ENCODE measurements at regions not wholly inside any gene's neighbourhood (a gene's known extent, or its start where the extent isn't known, plus 50 kb on each side); places are given as distances from the start of the nearest gene placed in this dataset.
"Not testable (repeated sequence)": the region's sequence is repeated elsewhere in the genome, so short reads cannot be mapped to it uniquely, and the experiment has no call there.

GRCh38 chr6:3672339-3672738 is 79.2 kb downstream of the PXDC1 start:
- intact Hi-C loops (cut with DNase I); H3K27me3 ChIP-seq; ATAC-seq: not testable (repeated sequence)

DNA sequence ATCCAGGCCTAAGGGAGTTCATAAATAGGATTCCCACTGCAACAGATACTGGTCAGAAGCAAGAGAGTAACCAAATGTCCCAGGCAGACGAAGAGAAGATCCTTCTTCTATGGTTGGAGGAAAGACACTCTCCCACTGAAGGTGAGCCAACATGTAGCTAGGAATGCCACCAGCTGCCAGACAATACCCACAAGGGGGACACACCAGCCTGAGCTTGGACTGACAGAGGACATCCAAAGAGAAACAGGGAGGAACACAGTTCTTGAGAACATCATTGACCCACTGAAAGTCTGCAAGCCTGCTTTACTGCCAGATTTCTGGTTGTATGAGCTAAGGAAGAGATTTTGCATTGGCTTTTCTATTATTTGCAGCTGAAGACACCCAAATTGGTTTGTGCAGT is 80.1 kb downstream of the PXDC1 start:
- Histone ChIP-seq H3K36me3 (no peaks in the 10 kb centered on the region), H3K9me3 (no peaks in the 10 kb centered on the region), H3K27me3 (no peaks in the 10 kb centered on the region), H3K4me1 (no peaks in the 10 kb centered on the region), H3K27ac (no peak overlapping the region), H3K4me3 (no peak overlapping the region)
- TF ChIP-seq CTCF (IDR thresholded peaks at IDR 0.05) (no peak), POLR2A (IDR thresholded peaks at IDR 0.05) (no peak)
- DNase-seq (no peak), ATAC-seq (no peak)
- intact Hi-C loops (cut with DNase I): no loop called here
- WGBS (ENCODE audit: insufficient coverage, low coverage, low lambda C conversion rate, missing lambda C conversion rate): 89% methylated on average over 1 of the region's 1 CpG

More at GRCh38 chr6:3672339-3672738, 79.2 kb downstream of the PXDC1 start:
- DNase-seq, H3K9me3 ChIP-seq, H3K36me3 ChIP-seq, H3K4me3 ChIP-seq, H3K4me1 ChIP-seq, H3K27ac ChIP-seq: not testable (repeated sequence)
- 88% methylated on average over 4 of the region's 4 CpGs for WGBS (ENCODE audit: insufficient coverage, low coverage, low lambda C conversion rate, missing lambda C conversion rate)

GRCh38 chr6:3670356-3670755 is 81.2 kb downstream of the PXDC1 start:
- Histone ChIP-seq H3K4me1 (no peaks in the 10 kb centered on the region), H3K4me3 (no peak overlapping the region), H3K27me3 (no peaks in the 10 kb centered on the region), H3K27ac (no peak overlapping the region), H3K9me3 (no peaks in the 10 kb centered on the region), H3K36me3 (no peaks in the 10 kb centered on the region)
- no peak for DNase-seq
- no peak for TF ChIP-seq POLR2A (IDR thresholded peaks at IDR 0.05)
- TF ChIP-seq CTCF (IDR thresholded peaks at IDR 0.05): no peak
- intact Hi-C loops (cut with DNase I): no loop called here
- WGBS (ENCODE audit: insufficient coverage, low coverage, low lambda C conversion rate, missing lambda C conversion rate): 86% methylated on average over 1 of the region's 1 CpG
- ATAC-seq: no peak

- Histone ChIP-seq H3K4me1 (no peaks in the 10 kb centered on the region), H3K27me3 (no peaks in the 10 kb centered on the region), H3K9me3 (no peaks in the 10 kb centered on the region), H3K36me3 (no peaks in the 10 kb centered on the region), H3K27ac (no peak overlapping the region), H3K4me3 (no peak overlapping the region)
- intact Hi-C loops (cut with DNase I): no loop called here
- no peak for TF ChIP-seq CTCF (IDR thresholded peaks at IDR 0.05)
- no peak for TF ChIP-seq POLR2A (IDR thresholded peaks at IDR 0.05)
- no peak for DNase-seq
- 51% methylated on average over 3 of the region's 5 CpGs for WGBS (ENCODE audit: insufficient coverage, low coverage, low lambda C conversion rate, missing lambda C conversion rate)
- ATAC-seq: no peak
Observed at GRCh38 chr6:3669916-3670315, 81.6 kb downstream of the PXDC1 start.

- no peak for ATAC-seq
- H3K27me3 ChIP-seq: no peaks in the 10 kb centered on the region
- H3K4me1 ChIP-seq: no peaks in the 10 kb centered on the region
- WGBS (ENCODE audit: insufficient coverage, low coverage, low lambda C conversion rate, missing lambda C conversion rate): 57% methylated on average over 1 of the region's 1 CpG
- TF ChIP-seq CTCF (IDR thresholded peaks at IDR 0.05) (no peak), POLR2A (IDR thresholded peaks at IDR 0.05) (no peak)
- no peak overlapping the region for H3K4me3 ChIP-seq
- H3K36me3 ChIP-seq: no peaks in the 10 kb centered on the region
- H3K27ac ChIP-seq: no peak overlapping the region
- DNase-seq: no peak
- intact Hi-C loops (cut with DNase I): no loop called here
- no peaks in the 10 kb centered on the region for H3K9me3 ChIP-seq
Observed at GRCh38 chr6:3665608-3666007, 85.9 kb downstream of the PXDC1 start.
